ENCODE measurements at regions not wholly inside any gene's neighbourhood (a gene's known extent, or its start where the extent isn't known, plus 50 kb on each side); places are given as distances from the start of the nearest gene placed in this dataset.

- intact Hi-C loops (cut with DNase I): no loop called here
- no peak for ATAC-seq
- DNase-seq: no peak
These were observed 50.4 kb upstream of the KDR start for GRCh38 chr4:55175779-55176231.

GRCh38 chr4:55176497-55176896 is 51.1 kb upstream of the KDR start:
- no peak for DNase-seq
- no peak for ATAC-seq
- intact Hi-C loops (cut with DNase I): no loop called here

GRCh38 chr4:55177461-55177860 is 52.1 kb upstream of the KDR start:
- ATAC-seq (no peak), DNase-seq (no peak)
- intact Hi-C loops (cut with DNase I): no loop called here

- ATAC-seq (no peak), DNase-seq (no peak)
- intact Hi-C loops (cut with DNase I): no loop called here
These were observed 53.0 kb upstream of the KDR start for GRCh38 chr4:55178226-55179005.

- intact Hi-C loops (cut with DNase I): loop anchor here in 1 of 2 donors (10.0 kb wide), 1 partner anchor 143 kb away; no protein-coding TSS in a partner anchor
- ATAC-seq: no peak
- no peak for DNase-seq
These were observed 55.9 kb upstream of the KDR start for GRCh38 chr4:55181010-55182005.

- peak; percentile 27 for DNase-seq
- intact Hi-C loops (cut with DNase I): loop anchor here in 1 of 2 donors (10.0 kb wide), 1 partner anchor 141 kb away; no protein-coding TSS in a partner anchor
- peak; percentile 34 to 92 for ATAC-seq
These were observed 58.7 kb upstream of the KDR start for GRCh38 chr4:55183926-55184599.

GRCh38 chr4:55184600-55185523 is 59.5 kb upstream of the KDR start:
- intact Hi-C loops (cut with DNase I): loop anchor here in 1 of 2 donors (10.0 kb wide), 1 partner anchor 140 kb away; no protein-coding TSS in a partner anchor
- ATAC-seq (peak; percentile 34 to 73), DNase-seq (peak; percentile 23)

GRCh38 chr4:55186123-55186522 is 60.7 kb upstream of the KDR start:
- intact Hi-C loops (cut with DNase I): loop anchor here in 1 of 2 donors (10.0 kb wide), 1 partner anchor 139 kb away; no protein-coding TSS in a partner anchor
- ATAC-seq (no peak), DNase-seq (no peak)

- ATAC-seq (no peak), DNase-seq (no peak)
- intact Hi-C loops (cut with DNase I): loop anchor here in 1 of 2 donors (10.0 kb wide), 1 partner anchor 138 kb away; no protein-coding TSS in a partner anchor
These were observed 61.3 kb upstream of the KDR start for GRCh38 chr4:55186700-55187099.

GRCh38 chr4:55214172-55214571 is 88.8 kb upstream of the KDR start:
- peak in 1 of 2 donors; percentile 14 for ATAC-seq
- no peak for DNase-seq
- intact Hi-C loops (cut with DNase I): no loop called here

- intact Hi-C loops (cut with DNase I): no loop called here
- ATAC-seq (no peak), DNase-seq (no peak)
These were observed 89.7 kb upstream of the KDR start for GRCh38 chr4:55215087-55215486.

- DNase-seq (no peak), ATAC-seq (no peak)
- intact Hi-C loops (cut with DNase I): no loop called here
These were observed 91.7 kb upstream of the KDR start for GRCh38 chr4:55216863-55217635.

GRCh38 chr4:55218041-55218440 is 92.6 kb upstream of the KDR start:
- ATAC-seq: no peak
- DNase-seq: no peak
- intact Hi-C loops (cut with DNase I): no loop called here

GRCh38 chr4:55237839-55238238 is 108.2 kb upstream of the SRD5A3 start:
- DNase-seq: no peak
- intact Hi-C loops (cut with DNase I): no loop called here
- ATAC-seq: no peak

GRCh38 chr4:55238407-55238806 is 107.6 kb upstream of the SRD5A3 start:
- ATAC-seq: no peak
- DNase-seq: no peak
- intact Hi-C loops (cut with DNase I): no loop called here

GRCh38 chr4:55241461-55241860 is 104.6 kb upstream of the SRD5A3 start:
- DNase-seq: no peak
- ATAC-seq: no peak
- intact Hi-C loops (cut with DNase I): no loop called here

GRCh38 chr4:55242506-55242905 is 103.5 kb upstream of the SRD5A3 start:
- ATAC-seq (no peak), DNase-seq (no peak)
- intact Hi-C loops (cut with DNase I): no loop called here
